ENCODE measurements at regions not wholly inside any gene's neighbourhood (a gene's known extent, or its start where the extent isn't known, plus 50 kb on each side); places are given as distances from the start of the nearest gene placed in this dataset.
"Not testable (repeated sequence)": the region's sequence is repeated elsewhere in the genome, so short reads cannot be mapped to it uniquely, and the experiment has no call there.

DNA sequence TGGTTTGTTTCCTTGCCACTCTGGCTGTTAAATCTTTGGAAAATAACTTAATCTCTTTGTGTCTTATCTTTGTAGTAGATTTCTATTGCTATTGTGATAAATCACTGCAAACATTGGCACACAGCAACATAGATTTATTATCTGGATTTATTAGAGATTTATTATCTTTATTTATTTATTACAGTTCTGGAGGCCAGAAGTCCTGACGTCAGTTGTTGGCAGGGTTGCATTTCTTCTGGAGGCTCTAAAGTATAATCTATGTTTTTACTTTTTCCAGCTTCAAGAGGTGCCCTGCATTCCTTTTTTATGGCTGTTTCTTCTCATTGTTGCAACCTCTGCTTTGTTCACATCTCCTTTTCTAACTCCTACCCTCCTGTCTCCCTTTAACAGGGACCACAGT is 542.8 kb downstream of the GRXCR1 start:
- DNase-seq, result no peak

DNA sequence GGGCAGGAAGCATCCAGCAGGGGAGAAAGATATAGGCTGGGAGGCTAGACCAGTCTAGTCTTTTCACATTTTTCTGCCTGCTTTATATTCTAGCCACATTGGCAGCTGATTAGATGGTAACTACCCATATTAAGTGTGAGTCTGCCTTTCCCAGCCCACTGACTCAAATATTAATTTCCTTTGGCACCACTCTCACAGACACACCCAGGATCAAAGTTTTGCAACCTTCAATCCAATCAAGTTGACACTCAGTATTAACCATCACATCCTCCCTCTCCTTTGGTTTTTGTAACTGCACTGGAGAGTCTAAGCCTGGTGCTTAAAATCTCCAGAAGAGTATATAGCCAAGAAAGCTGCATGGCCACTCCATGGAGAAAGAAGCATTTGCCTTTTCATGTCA is 560.4 kb downstream of the GRXCR1 start:
- DNase-seq, result no peak

DNA sequence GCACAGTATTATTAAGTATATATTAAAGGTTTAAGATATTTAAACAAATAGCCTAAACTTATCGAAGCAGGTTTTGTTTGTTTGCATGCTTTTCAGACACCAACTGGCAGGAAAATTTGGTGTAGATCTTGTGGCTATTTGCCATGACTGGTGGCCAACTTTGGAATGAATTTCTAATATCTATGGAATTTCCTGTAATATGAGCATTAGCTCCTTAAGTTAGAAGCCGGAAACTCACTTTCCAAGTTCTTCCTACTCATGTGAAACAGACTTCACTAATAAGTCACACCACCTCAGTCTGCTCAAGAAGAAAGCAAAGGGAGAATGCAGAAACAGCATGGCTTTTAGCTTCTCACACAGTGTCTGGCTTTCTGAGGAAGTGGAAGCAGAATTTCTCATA is 563.9 kb downstream of the GRXCR1 start:
- no peak for DNase-seq

DNA sequence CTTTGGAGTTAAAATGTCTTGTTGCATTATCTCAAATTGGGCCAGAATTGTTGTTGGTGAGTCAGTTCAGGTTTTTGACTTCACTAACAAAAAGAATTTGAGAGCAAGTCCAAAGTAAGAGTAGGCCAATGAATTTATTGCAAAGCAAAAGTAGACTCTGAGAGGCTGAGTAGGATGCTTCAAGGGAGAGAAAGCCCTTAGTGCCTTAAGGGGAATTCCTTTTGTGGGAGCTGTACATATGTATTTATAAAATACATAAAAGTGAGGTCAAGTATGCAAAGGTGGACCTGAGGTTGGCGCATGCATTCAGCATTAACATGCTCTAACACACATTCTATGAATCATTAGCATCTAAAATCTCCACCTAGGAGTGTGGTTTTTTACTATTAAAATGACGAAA is 565.4 kb downstream of the GRXCR1 start:
- no peak for DNase-seq

DNA sequence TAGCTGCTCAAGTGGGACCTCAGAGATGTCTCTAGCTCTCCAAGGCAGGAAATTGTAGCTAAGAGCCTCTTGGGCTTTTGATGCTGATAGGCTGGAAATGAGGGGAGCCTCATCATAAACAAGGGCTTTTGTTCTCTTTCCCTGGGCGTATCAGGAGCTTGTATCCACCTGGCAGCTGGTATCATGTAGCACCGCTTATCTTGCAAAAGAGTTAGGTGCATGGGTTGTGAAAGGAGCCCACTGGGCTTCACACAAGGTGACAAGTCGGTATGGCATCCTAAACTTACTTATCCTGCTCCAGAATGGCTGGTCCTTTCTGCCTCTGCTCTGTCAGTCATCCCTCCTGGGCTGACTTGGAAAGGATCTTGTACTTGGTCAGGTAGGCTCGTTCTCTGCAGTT is 565.8 kb downstream of the GRXCR1 start:
- DNase-seq, result no peak

DNA sequence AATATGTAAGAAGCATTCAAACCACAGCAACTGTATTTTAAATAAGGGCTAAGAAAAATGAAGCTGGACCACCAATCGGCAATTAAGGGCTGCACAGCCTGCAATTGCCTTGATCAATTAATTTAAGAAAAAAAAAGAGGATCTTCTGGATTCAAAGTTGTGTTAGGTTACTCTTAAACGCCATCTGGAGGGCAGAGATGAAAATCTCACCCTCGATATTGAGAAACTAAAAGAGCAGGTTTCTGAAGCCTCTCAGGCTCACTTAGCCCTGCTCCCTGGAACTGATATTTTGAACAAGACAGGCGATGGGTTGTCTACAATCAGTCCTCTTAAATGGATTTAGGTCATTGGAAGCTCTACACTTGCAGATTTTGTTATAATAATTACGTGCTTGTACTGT is 579.4 kb downstream of the GRXCR1 start:
- DNase-seq, result no peak

DNA sequence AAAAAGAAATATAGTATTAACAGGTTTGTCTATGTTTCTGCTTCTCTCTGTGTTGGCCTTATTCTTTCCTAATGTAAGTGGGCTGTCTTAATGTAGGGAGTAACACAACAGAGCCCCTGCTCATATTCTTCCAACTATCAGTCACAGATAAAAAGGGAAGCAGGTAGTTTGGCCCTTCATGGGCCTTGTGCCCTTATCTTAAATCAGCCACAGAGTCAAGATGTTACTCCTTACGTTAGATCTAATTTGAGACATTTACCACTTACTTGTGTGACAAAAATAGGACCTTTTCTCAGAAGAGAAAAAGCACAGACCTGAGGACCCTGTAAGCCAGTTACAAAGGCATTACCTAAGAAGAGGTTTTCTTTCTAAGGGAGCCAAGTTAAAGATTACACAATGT is 589.0 kb downstream of the GRXCR1 start:
- DNase-seq, result no peak

DNA sequence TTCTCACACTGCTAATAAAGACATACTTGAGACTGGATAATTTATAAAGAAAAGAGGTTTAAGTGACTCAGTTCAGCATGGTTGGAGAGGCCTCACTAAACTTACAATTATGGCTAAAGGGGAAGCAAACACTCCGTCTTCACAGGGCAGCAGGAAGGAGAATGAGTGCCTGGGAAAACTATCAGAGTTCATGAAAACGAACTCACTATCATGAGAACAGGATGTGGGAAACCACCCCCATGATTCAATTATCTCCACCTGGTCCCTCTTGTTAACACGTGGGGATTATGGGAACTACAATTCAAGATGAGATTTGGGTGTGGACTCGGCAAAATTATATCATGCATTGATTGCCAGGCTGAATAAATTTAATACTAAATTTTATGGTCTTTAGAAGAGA is 592.7 kb downstream of the GRXCR1 start:
- DNase-seq, result no peak

DNA sequence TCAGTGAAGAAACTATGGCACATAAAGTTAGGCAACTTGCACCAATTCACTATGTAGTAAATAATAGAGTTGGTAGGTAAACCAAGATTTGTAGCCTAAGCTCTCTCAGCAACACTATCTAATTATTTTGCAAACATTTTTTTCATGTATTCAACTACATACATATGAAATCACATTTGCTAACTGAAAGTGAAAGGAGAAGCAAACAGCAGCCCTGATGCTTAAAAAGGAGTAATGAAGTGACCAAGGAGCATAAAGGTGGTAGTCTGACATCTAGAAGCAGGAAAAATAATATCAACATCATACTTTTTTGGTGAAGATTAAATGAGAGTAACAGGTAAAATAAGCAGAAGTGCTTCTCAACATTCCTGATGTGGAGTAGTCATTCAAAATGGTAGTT is 603.7 kb downstream of the GRXCR1 start:
- no peak for DNase-seq

DNA sequence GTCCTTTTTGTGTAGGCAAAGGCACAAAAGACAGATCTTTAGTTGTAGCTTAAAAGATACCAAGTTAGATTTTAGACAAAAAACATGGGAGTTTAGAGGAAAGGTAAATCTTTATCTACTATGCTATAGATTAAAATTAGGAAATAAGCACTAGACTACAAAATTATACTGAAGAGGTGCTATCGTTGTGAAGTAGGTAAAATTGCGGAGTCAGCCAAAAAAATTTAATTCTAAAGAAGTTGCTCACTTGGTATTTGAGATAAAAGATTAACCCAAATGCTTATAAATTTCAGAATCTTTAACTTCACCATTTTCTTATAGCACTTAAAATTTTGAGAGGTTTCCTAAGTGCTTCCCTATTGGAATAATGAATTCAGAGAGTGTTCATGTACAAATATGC is 604.1 kb downstream of the GRXCR1 start:
- DNase-seq, result no peak

DNA sequence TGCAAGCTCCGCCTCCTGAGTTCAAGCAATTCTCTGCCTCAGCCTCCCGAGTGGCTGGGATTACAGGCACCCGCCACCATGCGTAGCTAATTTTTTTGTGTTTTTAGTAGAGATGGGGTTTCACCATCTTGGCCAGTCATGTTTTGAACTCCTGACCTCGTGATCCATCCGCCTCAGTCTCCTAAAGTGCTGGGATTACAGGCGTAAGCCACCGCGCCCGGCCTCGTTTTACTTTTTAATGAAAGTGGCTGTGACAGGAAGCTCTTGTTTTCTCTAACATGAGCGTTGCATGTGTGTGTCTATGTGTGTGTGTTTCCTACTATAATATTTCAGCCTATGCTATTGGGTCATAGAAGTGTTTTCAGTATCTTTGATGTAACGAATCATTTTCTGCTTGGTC is 613.3 kb downstream of the GRXCR1 start:
- DNase-seq, result not testable (repeated sequence)

DNA sequence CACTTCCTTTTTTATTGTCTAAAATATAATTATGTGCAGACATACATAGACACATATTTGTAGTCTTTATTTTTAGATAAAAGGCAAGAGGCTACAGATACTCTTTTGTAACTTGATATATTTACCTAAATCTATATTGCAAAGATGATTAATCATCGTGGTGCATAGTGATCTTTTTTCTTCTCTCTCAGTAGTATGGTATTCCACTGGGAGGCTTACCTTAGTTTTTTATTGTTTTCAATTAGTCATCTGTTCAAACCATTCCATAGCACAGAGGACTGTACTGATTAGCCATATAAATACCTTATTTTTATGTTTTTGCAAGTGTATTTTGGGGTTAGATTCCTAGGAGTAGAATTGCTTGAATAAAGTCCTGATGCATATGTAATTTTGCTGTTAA is 619.7 kb downstream of the GRXCR1 start:
- DNase-seq, result no peak

DNA sequence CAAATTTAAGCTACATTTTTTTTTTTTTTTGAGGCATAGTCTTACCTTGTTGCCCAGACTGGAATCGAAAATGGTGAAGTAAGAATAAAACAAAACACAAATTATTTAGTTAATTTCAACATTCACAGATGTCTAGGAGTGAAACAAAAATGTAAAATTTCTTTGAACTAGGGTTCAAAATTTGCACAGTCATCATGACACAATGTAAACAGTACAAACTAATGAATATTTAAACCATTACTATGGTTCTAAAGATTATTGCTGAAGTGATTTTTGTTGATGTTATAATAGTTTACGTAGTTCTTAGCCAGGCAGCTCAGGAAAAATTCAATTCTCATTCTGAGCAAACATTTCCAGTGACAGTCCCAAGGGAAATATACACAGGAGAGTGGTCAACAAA is 633.1 kb downstream of the GRXCR1 start:
- DNase-seq, result no peak

DNA sequence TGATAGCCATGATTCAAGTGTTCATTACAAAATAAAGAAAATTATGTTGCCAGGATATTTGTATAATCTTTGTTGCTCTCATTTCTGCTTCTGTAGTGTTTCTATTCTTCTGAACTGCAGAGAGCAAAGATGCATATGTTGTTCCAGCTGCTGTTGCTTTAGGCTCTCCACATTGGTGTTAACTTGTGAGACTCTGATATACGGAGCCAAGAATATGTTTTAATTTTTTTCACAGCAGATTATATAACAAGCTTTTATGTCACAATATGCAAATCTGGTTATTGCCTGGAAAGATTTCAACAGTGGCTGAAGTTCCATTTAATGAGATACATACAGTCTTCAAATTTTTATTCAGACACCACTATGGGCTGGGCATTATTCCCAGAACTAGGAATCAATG is 655.0 kb downstream of the GRXCR1 start:
- DNase-seq, result no peak

DNA sequence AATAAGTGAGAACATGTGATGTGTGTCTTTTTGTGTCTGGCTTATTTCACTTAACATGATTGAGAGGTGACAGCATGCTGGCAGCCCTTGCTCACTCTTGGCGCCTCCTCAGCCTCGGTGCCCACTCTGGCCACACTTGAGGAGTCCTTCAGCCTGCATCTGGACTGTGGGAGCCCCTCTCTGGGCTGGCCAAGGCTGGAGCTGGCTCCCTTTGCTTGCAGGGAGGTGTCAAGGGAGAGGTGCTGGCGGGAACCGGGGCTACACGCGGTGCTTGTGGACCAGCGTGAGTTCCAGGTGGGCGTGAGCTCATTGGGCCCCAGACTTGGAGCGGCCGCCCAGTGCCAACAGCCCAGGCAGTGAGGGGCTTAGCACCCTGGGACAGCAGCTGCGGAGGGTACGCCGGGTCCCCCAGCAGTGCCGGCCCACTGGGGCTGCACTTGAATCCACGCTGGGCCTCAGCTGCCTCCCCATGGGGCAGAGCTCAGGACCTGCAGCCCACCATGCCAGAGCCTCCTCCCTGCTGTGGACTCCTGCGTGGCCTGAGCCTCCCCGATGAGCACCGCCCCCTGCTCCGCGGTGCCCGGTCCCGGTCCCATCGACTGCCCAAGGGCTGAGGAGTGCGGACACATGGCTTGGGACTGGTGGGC is 658.6 kb downstream of the GRXCR1 start:
- no peak for DNase-seq

DNA sequence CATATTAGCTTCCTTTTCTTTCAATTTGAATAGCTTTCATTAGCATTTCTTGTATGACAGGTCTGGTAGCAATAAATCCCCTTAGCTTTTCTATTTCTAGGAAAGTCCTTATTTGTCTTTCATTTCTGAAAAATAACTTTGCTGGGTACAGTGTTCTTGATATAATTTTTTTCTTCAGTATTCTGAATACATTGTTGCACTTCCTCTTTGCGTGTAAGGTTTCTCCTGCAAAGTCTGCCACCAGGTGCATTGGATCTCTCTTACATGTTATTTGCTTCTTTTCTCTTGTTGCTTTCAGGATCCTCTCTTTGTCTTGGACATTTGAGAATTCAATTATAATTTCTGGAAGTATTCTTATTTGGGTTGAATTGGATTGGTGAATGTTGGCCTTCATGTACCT is 663.7 kb downstream of the GRXCR1 start:
- DNase-seq, result no peak

DNA sequence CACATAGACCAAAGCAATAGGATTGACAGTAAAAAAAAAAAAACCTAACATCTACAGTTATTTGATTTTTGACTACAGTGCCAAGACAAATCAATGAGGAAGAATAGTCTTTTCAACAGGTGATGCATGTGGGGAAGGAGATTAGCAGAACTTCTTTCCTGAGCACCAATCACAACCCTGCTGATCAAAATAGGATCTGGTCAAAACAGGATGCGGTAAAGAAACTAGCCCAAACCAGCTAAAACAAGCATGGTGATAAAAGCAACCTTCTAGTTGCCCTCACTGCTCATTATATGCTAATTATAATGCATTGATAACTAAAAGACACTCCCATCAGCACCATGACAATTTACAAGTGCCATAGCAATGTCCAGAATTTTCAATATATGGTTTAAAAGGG is 667.5 kb downstream of the GRXCR1 start:
- no peak for DNase-seq

DNA sequence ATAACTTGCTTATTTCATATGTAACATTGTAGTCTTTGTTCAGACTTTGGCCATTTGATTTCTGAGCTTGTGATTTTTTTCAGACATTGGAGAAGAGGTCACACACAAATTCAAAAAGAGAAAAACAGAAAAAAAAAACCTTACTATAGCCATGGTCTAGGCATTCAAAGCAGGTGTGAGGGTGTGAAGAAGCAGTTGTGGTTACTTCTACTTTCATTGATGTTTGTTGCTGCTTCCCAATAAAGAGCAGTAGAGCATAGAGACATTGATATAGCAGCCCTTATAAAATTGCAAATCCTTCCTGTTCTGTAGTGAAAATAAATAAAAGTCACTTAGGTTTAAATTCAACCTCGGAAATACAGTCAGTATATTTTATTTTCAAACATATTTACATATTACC is 671.6 kb downstream of the GRXCR1 start:
- DNase-seq, result peak; percentile 0

DNA sequence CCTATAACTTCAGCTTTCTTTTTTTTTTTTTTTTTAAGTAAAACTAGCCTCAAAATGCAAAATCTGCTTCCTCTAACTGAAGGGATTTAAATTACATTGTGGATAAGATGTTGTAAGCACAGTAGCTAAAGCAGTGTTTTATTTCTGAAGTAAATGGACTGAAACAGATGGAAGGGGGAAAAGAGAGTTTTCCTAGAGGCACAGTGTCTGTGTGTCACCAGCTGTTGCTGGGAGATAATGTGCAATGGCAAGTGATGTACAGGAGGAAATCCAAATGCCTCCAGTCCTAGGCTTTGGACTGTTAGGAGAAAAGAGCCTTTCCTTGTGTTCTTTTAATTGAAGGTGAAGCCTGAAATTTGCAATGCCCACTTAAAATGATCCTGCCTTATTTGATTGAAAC is 672.1 kb downstream of the GRXCR1 start:
- DNase-seq, result peak; percentile 18

DNA sequence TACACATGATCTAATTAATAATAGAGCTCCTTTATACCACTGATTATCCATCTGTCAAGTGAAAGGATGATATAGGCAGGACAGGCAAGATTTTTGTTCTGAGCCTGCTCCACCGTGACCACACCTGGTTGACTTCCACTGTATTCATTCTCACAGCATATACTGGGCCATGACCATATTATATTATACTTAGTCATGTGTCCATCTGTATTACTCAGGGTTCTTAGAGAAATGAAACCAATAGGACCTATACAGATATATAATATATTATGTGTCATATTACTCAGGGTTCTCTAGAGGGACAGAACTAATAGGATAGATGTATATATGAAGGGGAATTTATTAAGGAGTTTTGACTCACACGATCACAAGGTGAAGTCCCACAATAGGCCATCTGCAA is 675.1 kb downstream of the GRXCR1 start:
- no peak for DNase-seq

DNA sequence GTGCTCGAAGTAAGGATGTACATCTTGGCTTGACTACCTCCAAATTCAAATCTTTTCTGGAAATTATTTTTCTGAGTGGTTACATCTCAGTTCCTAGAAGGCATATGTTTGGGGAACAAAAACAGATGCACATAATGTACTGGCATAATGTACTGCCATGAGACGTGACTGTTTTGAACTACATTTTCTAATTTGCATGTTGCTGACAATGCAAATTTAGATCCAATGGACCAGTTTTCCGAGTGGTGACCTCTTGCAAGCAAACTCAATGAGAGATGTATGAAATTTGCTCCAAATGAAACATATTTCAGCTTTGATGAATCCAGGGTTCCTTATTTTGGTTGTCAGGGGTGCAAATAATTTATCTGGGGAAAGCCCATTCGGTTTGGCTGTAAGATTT is 694.3 kb downstream of the GRXCR1 start:
- no peak for DNase-seq

DNA sequence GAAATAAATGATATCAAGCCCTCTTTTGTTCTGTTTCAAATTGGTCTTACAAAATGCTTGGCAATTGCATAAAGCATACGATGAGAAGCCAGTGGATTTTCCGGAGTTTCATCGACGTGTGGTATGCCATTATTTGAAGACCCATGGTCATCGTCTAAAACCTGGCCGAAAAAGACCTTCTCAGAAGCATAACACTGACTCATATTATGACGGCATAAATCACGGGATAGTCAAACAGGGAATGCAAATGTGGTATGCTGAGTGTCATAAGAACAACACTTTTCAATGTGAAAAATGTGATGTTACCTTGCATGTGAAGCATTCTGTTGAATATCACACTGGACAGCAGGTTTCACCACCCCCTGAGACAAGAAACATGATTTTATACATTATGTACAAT is 695.2 kb downstream of the GRXCR1 start:
- DNase-seq, result no peak

DNA sequence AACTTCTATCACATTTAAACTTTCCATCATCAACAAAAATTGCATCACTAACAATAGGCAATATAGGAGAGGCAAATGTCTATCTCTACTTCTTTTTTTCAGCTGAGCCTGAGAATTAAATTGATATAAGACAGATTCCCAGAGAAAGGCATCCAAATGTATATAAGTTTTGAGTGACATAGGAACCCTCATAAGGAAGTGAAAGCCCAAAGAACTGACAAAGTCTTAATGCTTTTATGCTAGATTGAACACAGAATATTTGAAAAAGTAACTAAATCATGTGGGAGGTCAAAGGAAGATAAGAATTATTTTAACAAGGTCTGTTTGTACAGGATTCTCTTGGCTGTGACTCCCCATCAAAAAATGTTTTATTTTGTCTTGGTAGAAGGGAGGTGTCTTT is 714.9 kb downstream of the GRXCR1 start:
- no peak for DNase-seq

DNA sequence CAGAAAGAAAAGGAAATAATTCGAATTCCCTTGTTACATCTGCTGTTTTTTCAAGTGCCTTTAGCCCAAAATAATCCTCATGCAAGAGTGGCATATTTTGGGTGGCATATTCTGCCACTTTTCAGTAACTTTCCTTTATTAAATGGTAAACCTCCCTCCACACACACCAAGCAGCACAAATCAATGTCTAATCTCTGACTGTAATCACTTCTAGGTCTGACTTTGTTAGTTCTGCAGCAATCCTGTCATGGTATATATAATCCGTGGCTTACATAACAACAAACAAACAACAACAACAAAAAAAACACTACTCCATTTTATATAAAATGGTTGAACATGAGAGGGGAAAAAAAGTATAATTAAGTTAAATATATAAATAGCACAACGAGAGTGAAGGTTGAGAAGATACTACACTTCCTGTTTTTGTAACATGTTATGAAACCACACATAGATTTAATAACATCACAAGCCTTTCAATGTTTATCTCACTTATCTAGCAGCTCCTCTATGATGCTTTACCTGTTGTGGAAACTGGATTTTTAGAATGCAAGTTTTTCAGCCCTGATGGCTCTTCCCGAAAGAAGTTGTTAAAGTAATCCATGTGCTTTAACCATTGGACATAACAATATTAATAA is 715.4 kb downstream of the GRXCR1 start:
- no peak for DNase-seq

DNA sequence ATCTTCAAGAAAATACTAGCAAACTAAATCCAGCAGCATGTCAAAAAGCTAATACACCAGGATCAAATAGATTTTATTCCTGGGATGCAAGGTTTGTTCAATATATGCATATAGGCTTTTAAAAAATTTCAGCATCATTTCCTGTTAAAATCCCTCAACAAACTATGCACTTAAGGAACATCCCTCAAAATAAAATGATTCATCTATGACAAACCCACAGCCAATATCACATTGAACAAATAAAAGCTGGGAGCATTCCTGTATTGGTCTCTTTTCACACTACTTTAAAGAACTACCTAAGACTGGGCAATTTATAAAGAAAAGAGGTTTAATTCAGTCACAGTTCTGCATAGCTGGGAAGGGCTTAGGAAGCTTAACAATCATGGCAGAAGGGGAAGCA is 726.7 kb downstream of the GRXCR1 start:
- no peak for DNase-seq
